Activated CD8-positive, alpha-beta memory T cell treated with anti-CD3 and anti-CD28 coated beads, Interleukin-2, amount 10 ng/mL, durations not matched to agents 7 days and 5 days (primary cell): ENCODE measurements at regions not wholly inside any gene's neighbourhood (a gene's known extent, or its start where the extent isn't known, plus 50 kb on each side); places are given as distances from the start of the nearest gene placed in this dataset.

Experiments
- ATAC-seq: fragments of 150-1000 bp; cut with Tn5 transposase; one replicate; pipeline ENCODE4 v1.10.0; 2021; ENCODE audit warnings: moderate library complexity
- CTCF ChIA-PET: fragments of 350-600 bp; sonication (Branson Sonifier 250); formaldehyde crosslinking; loops from one replicate; lab custom pipeline; 2021; ENCODE audit warnings: antibody characterized with exemption; lab: Charles Lee
- DNase-seq: peaks from one replicate; pipeline ENCODE4 v3.0.0-alpha.2; 2020
- H3K27ac Mint-ChIP-seq: one replicate; pipeline ENCODE4 v1.8.0; 2021; ENCODE audit warnings: mild to moderate bottlenecking, mixed read lengths
- H3K27me3 Mint-ChIP-seq: one replicate; pipeline ENCODE4 v1.8.0; 2021; ENCODE audit warnings: mixed read lengths
- H3K36me3 Mint-ChIP-seq: one replicate; pipeline ENCODE4 v1.8.0; 2021; ENCODE audit warnings: mild to moderate bottlenecking, mixed read lengths
- H3K4me1 Mint-ChIP-seq: one replicate; pipeline ENCODE4 v1.8.0; 2021; ENCODE audit warnings: mixed read lengths
- H3K4me3 Mint-ChIP-seq: one replicate; pipeline ENCODE4 v1.8.0; 2021; ENCODE audit warnings: mild to moderate bottlenecking, moderate library complexity, mixed read lengths
- H3K9me3 Mint-ChIP-seq: one replicate; pipeline ENCODE4 v1.8.0; 2022; ENCODE audit warnings: low read depth, mixed read lengths

DNA sequence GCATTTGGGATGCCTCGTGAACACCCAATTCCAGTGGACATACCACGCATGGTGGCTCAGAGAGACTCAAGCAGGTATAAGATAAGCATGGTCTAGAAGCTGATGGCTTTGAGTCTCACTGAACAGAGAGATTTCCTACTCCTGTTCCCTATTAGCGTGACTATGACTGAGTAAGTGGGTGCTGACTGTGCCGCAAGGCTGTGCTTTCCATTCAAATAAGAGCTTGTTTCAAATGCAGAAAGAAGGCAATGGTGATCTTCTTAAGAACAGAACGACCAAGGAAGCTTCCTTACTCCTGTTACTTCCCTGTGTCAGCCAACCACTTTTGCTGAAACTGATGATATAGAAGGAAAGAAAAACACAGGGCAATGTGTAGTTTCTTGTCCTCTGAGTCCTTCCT is 63.5 kb upstream of the IGFBP2 start:
- CTCF ChIA-PET = interaction anchor here (0.9 to 1.0 kb wide), 2 partner anchors 12 to 50 kb away, joined by 3 read pairs; no protein-coding TSS in a partner anchor
- Mint-ChIP-seq H3K27ac (no peak overlapping the region), H3K4me3 (no peak overlapping the region)

DNA sequence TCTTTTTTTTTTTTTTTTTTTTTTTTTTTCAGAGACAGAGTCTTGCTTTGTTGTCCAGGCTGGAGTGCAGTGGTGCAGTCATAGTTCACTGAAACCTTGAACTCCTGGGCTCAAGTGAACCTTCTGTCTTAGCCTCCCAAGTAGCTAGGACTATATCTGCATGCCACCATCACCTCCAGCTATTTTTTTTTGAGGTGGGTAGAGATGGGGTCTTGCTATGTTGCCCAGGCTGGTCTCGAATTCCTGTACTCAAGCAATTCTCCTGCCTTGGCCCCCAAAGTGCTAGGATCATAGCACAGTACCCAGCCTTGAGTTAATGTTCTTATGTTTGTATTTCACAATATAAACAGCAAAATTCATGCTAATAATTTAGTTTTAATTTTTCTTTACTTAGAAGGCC is 62.9 kb upstream of the IGFBP2 start:
- ATAC-seq (no peak), DNase-seq (no peak)
- peaks cover 41% of the 10 kb centered on the region for H3K27me3 Mint-ChIP-seq
- no peaks in the 10 kb centered on the region for H3K4me1 Mint-ChIP-seq
- H3K9me3 Mint-ChIP-seq = no peaks in the 10 kb centered on the region
- no peak overlapping the region for H3K27ac Mint-ChIP-seq
- CTCF ChIA-PET = interaction anchor here (0.9 to 1.0 kb wide), 2 partner anchors 13 to 51 kb away, joined by 3 read pairs; no protein-coding TSS in a partner anchor
- H3K36me3 Mint-ChIP-seq = no peaks in the 10 kb centered on the region
- H3K4me3 Mint-ChIP-seq = no peak overlapping the region

More for the DNA sequence above, 63.5 kb upstream of the IGFBP2 start:
- ATAC-seq (no peak), DNase-seq (no peak)
- H3K36me3 Mint-ChIP-seq = no peaks in the 10 kb centered on the region
- H3K4me1 Mint-ChIP-seq = no peaks in the 10 kb centered on the region
- H3K27me3 Mint-ChIP-seq = peaks cover 41% of the 10 kb centered on the region
- no peaks in the 10 kb centered on the region for H3K9me3 Mint-ChIP-seq

- Mint-ChIP-seq H3K4me3 (no peak overlapping the region), H3K27me3 (peaks cover 39% of the 10 kb centered on the region), H3K4me1 (no peaks in the 10 kb centered on the region), H3K9me3 (no peaks in the 10 kb centered on the region), H3K36me3 (no peaks in the 10 kb centered on the region), H3K27ac (no peak overlapping the region)
- CTCF ChIA-PET = no interaction called here
- no peak for ATAC-seq
- no peak for DNase-seq
Observed at GRCh38 chr2:216571178-216571908, 61.9 kb upstream of the IGFBP2 start.

DNA sequence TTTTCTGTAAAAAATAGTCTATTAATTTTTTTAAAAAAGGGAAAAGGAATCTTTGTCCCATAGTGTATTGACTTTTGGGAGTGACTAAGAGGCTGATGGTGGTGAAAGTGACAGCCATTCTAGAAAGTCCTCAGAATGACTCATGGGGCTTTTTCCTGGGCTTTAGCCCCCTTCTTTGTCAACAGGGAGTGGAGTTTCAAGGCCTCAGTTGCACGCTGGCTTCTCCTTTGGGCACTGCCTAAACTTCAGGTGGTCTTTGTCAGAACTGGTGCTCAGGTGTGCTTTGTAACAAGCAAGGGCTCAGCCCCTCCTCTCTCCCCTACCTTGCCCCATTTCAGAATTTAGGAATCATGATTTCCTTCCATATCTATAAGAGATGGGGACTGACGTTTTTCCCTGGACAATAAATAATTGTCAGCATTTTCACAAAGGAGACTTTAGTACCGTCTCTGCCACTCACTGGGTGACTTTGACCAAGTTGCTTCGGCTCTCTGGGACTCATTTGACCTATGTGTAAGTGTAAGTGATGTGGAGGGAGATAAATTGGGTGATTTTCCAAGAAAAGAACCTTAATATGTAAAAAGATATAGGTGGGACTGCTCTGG is 61.2 kb upstream of the IGFBP2 start:
- CTCF ChIA-PET = interaction anchor here (1.7 kb wide), 1 partner anchor 15 kb away, joined by 4 read pairs; no protein-coding TSS in a partner anchor
- DNase-seq (no peak), ATAC-seq (no peak)
- Mint-ChIP-seq H3K4me3 (no peak overlapping the region), H3K9me3 (no peaks in the 10 kb centered on the region), H3K4me1 (peaks cover 1% of the 10 kb centered on the region), H3K36me3 (no peaks in the 10 kb centered on the region), H3K27ac (no peak overlapping the region), H3K27me3 (peaks cover 39% of the 10 kb centered on the region)

DNA sequence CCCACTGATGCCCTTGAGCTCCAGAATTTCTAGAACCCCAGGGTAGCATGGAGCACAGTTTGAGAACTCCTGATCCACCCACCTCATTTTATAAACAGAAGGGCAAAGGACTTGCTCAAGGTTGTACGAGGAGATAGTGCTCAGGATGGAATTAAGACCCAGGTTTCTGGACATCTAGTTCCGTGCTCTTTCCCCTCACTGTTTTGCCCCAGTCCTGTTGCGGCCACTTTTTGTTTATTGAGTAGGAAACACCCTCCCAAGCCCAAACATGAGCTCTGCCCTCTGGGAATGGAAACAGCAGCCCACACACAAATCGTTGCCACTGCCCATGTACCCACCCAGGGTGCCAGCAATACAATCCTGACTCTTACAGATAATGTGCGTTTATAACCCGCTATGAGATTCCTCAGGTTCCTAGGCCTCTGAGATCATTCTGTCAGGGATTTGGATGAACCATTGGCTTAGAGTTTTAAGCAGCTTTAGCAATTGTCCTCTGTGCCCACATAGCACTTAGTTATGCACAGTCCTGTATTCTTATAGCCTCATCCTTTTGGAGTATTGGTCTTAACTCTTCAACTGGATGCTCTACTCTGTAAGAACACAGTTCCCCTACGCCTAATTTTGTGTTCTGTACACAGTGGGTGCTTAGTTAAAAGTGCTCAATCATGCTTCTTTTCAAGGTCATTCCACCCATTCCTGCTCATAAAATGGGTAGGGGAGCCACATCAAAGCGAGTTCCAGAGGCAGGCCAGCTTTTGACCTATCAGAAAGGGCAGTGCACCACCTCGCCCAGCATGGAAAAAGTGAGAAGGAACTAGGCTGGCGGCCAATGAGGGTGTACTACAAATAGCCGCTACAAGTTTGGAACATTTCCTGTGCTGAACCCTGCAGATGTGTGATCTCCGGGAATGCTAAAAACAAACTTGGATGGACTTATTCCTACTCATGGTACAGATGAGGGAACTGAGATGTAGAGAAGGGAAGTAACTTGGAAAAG is 60.3 kb upstream of the IGFBP2 start:
- no peak overlapping the region for H3K27ac Mint-ChIP-seq
- H3K4me3 Mint-ChIP-seq = no peak overlapping the region
- no peak for ATAC-seq
- CTCF ChIA-PET = interaction anchor here (1.2 to 1.7 kb wide), 2 partner anchors 14 to 109 kb away, joined by 3 to 4 read pairs; no protein-coding TSS in a partner anchor
- no peak for DNase-seq
- H3K4me1 Mint-ChIP-seq = peaks cover 1% of the 10 kb centered on the region
- no peaks in the 10 kb centered on the region for H3K9me3 Mint-ChIP-seq
- no peaks in the 10 kb centered on the region for H3K36me3 Mint-ChIP-seq
- H3K27me3 Mint-ChIP-seq = peaks cover 38% of the 10 kb centered on the region

DNA sequence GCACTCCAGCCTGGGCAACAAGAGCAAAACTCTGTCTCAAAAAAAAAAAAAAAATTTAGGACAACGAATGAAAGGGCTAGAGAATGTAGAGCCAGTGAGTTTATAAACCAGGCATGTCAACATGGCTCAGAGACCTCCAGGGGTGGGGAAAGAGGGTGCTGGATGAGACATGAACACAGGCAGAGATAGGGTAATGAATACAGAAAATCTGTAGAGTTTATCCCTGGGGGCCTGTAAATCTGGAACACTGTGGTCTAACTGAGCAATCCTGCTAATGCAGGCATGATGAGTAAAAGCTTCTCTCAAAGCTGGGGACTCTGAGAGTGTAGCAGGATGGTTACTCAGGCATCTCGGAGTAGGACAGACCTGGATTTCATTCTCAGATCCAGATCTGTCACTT is 59.2 kb upstream of the IGFBP2 start:
- peaks cover 36% of the 10 kb centered on the region for H3K27me3 Mint-ChIP-seq

GRCh38 chr2:216574586-216574985 is 58.6 kb upstream of the IGFBP2 start:
- no peaks in the 10 kb centered on the region for H3K9me3 Mint-ChIP-seq
- CTCF ChIA-PET = no interaction called here

More for the DNA sequence above, 59.2 kb upstream of the IGFBP2 start:
- CTCF ChIA-PET = interaction anchor here (1.2 to 1.7 kb wide), 2 partner anchors 13 to 108 kb away, joined by 3 to 4 read pairs; no protein-coding TSS in a partner anchor
- H3K4me3 Mint-ChIP-seq = no peak overlapping the region
- H3K36me3 Mint-ChIP-seq = no peaks in the 10 kb centered on the region
- ATAC-seq (no peak), DNase-seq (no peak)
- no peaks in the 10 kb centered on the region for H3K9me3 Mint-ChIP-seq
- H3K27ac Mint-ChIP-seq = no peak overlapping the region
- peaks cover 1% of the 10 kb centered on the region for H3K4me1 Mint-ChIP-seq

GRCh38 chr2:216575465-216575864 is 57.8 kb upstream of the IGFBP2 start:
- ATAC-seq (no peak), DNase-seq (no peak)
- Mint-ChIP-seq H3K27ac (no peak overlapping the region), H3K9me3 (no peaks in the 10 kb centered on the region), H3K36me3 (no peaks in the 10 kb centered on the region), H3K4me1 (peaks cover 1% of the 10 kb centered on the region), H3K4me3 (no peak overlapping the region), H3K27me3 (peaks cover 35% of the 10 kb centered on the region)
- CTCF ChIA-PET = no interaction called here

More at GRCh38 chr2:216574586-216574985, 58.6 kb upstream of the IGFBP2 start:
- ATAC-seq (no peak), DNase-seq (no peak)
- H3K27me3 Mint-ChIP-seq = peaks cover 31% of the 10 kb centered on the region
- no peaks in the 10 kb centered on the region for H3K36me3 Mint-ChIP-seq
- H3K4me1 Mint-ChIP-seq = peaks cover 1% of the 10 kb centered on the region
- H3K27ac Mint-ChIP-seq = no peak overlapping the region
- no peak overlapping the region for H3K4me3 Mint-ChIP-seq

DNA sequence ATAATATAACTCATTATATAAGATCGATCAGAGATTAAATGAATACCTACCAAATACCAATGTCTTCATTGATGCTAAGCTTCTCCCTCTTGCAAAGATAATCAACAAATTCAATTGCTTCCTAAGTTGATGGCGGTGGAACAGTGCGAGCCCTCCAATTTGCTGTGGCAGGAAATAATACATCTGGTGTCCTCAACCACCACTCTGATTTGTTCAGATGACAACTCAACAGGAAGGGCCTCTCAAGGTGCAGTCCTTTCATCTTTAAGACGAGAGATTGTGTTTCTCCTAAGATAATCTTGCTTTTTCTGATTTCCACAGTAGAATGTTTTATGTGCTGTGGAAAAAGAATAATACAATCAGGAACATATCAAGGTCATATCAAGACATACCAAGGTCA is 56.6 kb upstream of the IGFBP2 start:
- H3K9me3 Mint-ChIP-seq = no peaks in the 10 kb centered on the region
- DNase-seq (no peak), ATAC-seq (no peak)
- peaks cover 1% of the 10 kb centered on the region for H3K4me1 Mint-ChIP-seq
- H3K4me3 Mint-ChIP-seq = no peak overlapping the region
- CTCF ChIA-PET = no interaction called here
- no peak overlapping the region for H3K27ac Mint-ChIP-seq
- peaks cover 36% of the 10 kb centered on the region for H3K27me3 Mint-ChIP-seq
- no peaks in the 10 kb centered on the region for H3K36me3 Mint-ChIP-seq

DNA sequence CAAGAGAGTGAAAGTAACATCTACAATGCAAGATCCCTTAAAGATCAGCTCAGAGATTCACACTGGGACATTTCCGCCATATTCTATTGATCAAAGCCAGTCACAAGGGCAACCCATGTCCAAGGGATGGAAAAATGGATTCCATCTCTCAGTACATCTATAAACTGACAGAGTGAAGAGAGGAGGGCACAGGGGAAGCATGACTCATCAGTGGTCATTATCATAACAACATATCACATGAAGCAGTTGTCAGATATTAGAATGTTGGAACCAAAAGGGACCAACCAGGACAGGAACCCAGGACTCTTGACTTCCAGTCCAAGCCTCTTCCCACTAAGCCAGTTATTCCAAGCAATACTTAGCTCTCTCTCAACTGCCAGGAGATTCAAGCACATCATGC is 54.9 kb upstream of the IGFBP2 start:
- H3K27ac Mint-ChIP-seq = no peak overlapping the region
- no peaks in the 10 kb centered on the region for H3K36me3 Mint-ChIP-seq
- no peak overlapping the region for H3K4me3 Mint-ChIP-seq
- no peaks in the 10 kb centered on the region for H3K9me3 Mint-ChIP-seq
- H3K27me3 Mint-ChIP-seq = peaks cover 43% of the 10 kb centered on the region
- ATAC-seq (no peak), DNase-seq (no peak)
- H3K4me1 Mint-ChIP-seq = peaks cover 1% of the 10 kb centered on the region
- CTCF ChIA-PET = no interaction called here

DNA sequence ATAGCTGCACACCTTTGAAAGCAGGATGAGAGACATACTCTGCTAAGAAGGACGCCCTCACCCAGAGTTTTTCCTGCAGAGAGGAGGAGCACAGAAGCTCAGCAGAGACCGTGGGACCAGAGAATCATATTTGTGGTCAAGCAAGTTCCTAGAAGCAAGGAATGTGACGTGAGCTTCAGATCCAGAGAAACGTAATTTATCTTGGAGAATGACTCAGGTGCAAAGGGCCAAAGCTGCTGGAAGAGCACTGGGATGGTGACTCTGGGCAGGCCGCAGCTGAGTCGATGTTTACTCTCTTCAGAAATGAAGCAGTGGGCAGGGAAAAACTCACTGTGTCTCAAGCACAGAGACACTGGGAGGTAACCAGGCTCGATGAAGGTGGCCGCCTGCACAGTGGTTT is 50.1 kb upstream of the IGFBP2 start:
- H3K27me3 Mint-ChIP-seq = peaks cover 44% of the 10 kb centered on the region
- H3K27ac Mint-ChIP-seq = no peak overlapping the region
- H3K36me3 Mint-ChIP-seq = no peaks in the 10 kb centered on the region
- ATAC-seq = no peak
- H3K4me1 Mint-ChIP-seq = no peaks in the 10 kb centered on the region
- no peak for DNase-seq
- CTCF ChIA-PET = no interaction called here
- no peak overlapping the region for H3K4me3 Mint-ChIP-seq
- H3K9me3 Mint-ChIP-seq = no peaks in the 10 kb centered on the region
